ENCODE measurements at regions not wholly inside any gene's neighbourhood (a gene's known extent, or its start where the extent isn't known, plus 50 kb on each side); places are given as distances from the start of the nearest gene placed in this dataset.

DNA sequence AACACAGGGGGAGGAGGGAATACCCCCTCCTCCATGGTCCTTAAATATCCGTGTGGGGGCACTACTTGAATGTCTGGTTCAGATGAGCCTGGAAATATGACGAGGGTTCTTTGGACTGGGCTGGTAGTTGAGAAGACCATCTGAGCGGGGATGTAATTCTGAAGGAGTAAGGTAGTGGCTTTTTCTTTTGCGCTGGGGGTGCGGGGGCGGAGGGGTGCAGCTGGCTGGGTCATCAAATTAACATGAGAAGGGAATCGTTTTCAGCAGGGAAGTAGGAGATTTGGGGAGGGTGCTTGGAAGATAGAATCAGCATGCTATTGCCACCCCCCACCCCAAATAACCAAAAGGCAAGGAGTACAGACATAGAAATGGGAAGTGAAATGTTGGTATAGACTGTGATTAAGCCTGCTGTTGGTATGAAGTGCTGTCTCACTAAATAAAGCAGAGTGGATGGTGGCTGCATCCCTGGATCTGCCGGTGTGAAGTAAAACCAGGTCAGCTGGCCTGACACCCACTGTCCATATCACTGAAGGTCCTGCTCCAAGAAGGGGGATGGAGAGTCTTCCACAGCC is 121.9 kb upstream of the HSD17B12 start:
- TF ChIP-seq, protein P1, sequence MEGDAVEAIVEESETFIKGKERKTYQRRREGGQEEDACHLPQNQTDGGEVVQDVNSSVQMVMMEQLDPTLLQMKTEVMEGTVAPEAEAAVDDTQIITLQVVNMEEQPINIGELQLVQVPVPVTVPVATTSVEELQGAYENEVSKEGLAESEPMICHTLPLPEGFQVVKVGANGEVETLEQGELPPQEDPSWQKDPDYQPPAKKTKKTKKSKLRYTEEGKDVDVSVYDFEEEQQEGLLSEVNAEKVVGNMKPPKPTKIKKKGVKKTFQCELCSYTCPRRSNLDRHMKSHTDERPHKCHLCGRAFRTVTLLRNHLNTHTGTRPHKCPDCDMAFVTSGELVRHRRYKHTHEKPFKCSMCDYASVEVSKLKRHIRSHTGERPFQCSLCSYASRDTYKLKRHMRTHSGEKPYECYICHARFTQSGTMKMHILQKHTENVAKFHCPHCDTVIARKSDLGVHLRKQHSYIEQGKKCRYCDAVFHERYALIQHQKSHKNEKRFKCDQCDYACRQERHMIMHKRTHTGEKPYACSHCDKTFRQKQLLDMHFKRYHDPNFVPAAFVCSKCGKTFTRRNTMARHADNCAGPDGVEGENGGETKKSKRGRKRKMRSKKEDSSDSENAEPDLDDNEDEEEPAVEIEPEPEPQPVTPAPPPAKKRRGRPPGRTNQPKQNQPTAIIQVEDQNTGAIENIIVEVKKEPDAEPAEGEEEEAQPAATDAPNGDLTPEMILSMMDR (optimal IDR thresholded peaks at IDR 0.05 in 1 of 3, IDR thresholded peaks at IDR 0.05 in 1 of 3, conservative IDR thresholded peaks at IDR 0.05 in 1 of 3; ENCODE audit: extremely low read depth in 1 of 3, insufficient read depth in 2 of 3, low read length in 3 of 3), result no peak
- TF ChIP-seq EZH2 (IDR thresholded peaks at IDR 0.05; ENCODE audit: low read length), result no peak

All from keratinocyte (primary cell).